Stimulated activated CD8-positive, alpha-beta memory T cell treated with anti-CD3 and anti-CD28 coated beads, Interleukin-7, amount 100 ng/mL, for 48 hours (primary cell): ENCODE measurements at regions not wholly inside any gene's neighbourhood (a gene's known extent, or its start where the extent isn't known, plus 50 kb on each side); places are given as distances from the start of the nearest gene placed in this dataset.
"Not testable (repeated sequence)": the region's sequence is repeated elsewhere in the genome, so short reads cannot be mapped to it uniquely, and the experiment has no call there.

Source experiments
- DNase-seq, 2 donors: peaks; one replicate each; pipeline ENCODE4 v3.0.0-alpha.2; 2020; ENCODE audit warnings: low read depth in 1 of 2; ENCODE audit errors: extremely low read depth in 1 of 2

GRCh38 chr10:109306698-109307097 is 616.6 kb downstream of the XPNPEP1 start:
- DNase-seq, result no peak

DNA sequence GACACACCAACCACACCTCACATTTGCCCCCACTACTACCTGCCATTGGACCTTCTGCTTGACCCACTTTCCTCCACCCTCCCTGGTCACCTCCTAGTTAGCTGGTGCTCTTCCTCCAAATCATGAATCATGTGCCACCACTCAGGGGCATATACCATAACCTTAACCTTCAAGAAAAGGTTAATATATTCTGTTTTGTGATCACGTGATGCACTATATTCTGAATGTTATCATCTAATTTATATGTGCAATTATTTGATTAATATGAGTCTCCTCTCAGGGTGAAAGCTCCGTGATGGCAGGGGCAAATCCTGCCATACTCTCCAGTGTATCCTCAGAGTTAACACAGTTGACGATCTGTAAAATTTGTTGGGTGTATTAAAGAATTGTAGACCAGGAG is 635.5 kb downstream of the XPNPEP1 start:
- no peak for DNase-seq

- no peak for DNase-seq
Measured at GRCh38 chr10:109282510-109282909, 640.8 kb downstream of the XPNPEP1 start.

DNA sequence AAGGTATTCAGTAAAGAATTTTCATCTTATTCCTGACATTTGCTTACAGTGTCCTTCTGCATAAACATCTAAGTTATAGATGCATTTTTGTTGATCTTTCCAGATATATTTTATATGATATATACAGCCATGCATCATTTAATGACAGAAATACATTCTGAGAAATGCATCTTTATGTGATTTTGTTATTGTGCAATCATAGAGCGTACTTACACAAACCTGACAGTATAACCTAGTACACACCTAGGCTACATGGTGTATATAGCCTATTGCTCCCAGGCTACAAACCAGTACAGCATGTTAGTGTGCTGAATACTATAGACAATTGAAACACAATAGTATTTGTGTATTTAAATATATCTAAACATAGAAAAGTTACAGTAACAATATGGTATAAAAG is 642.0 kb downstream of the XPNPEP1 start:
- DNase-seq, result no peak

- no peak for DNase-seq
Measured at GRCh38 chr10:109280837-109281236, 642.5 kb downstream of the XPNPEP1 start.

- no peak for DNase-seq
Measured at GRCh38 chr10:109277456-109277855, 645.9 kb downstream of the XPNPEP1 start.

DNA sequence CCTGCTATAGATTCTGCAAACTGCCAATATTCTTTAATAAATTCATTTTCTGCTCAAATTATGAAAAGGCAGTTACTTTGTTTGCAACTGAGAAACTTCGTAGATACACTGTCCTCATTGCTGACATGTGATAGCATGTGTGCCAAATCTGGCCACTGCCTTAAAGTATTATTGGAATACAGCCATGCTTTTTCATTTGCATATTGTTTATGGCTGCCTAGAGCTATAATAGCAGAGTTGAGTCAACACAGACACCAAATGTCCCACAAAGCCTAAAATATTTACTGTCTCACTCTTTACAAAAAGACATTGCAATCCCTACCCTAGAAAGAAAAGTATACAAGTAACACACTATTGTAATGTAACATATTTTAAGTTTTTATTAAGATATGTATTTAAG is 647.4 kb downstream of the XPNPEP1 start:
- no peak for DNase-seq

DNA sequence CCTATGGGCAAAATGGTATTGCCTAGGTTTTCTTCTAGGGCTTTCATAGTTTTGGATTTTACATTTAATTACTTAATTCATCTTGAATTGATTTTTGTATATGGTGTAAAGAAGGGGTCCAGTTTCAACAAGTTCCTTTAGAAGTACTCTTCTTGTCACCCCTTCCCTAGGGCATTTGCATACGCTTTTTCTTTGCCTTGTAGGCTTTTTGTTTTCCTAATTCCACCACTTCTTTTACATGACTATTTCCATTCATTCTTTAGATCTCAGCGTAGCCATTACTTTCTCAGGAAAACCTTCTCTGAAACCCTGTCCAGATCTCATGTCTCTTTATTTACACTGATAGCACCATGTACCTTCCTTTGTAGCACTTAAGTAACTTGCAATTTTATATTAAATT is 648.6 kb downstream of the XPNPEP1 start:
- DNase-seq, result no peak

DNA sequence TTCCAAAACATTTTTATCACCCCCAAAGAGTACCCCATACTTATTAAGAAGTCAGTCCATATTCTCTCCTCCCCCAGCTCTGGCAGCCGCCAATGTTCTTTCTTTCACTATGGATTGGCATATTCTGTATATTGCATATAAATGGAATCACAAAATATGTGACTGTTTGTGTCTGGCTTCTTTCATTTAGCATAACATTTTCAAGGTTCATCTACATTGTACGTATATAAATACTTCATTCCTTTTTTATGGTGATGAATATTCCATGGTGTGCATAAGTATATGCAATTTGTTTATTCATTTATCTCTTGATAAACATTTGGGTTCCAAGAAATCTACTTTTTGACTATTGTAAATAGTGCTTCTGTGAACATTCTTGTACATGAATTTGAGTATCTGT is 653.1 kb downstream of the XPNPEP1 start:
- no peak for DNase-seq

DNA sequence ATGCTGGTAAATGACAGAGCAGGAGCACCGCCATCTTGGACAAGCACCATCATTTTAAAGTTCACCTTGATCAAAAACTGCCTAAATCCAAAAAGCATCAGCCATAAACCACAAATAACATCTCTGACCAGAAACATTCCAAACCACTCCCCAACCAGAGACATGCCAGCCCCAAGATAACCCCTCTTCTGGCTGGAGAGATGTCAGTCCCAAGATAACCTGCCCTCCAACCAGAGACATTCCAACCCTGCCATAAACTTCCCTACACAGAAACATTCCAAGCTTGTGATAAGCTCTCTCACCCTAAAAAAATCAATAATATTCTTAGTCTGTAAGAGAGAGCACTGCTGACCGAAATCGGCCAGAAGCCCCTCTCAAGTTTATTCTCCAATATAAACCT is 659.3 kb downstream of the XPNPEP1 start:
- DNase-seq, result no peak

- DNase-seq, result no peak
Measured at GRCh38 chr10:109261231-109261630, 662.1 kb downstream of the XPNPEP1 start.

GRCh38 chr10:109259293-109259692 is 664.0 kb downstream of the XPNPEP1 start:
- no peak for DNase-seq

DNA sequence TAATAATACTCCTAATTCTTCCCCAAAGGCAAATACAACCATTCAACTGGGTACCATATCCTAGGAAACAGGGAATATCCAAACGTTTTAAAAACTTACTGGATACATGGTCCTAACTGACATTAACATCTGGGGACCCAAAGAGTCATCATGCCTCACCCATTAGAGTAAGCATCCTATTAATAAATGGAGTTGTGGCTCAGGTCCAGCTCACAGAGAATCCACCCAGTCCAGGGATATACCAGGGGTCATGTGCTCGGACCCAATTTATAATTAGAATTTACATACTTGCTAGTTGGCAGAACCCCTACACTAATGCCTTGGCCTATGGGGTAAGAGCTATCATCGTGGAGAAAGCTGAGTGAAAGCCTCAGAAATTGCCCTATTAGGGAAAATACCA is 670.0 kb downstream of the XPNPEP1 start:
- no peak for DNase-seq

DNA sequence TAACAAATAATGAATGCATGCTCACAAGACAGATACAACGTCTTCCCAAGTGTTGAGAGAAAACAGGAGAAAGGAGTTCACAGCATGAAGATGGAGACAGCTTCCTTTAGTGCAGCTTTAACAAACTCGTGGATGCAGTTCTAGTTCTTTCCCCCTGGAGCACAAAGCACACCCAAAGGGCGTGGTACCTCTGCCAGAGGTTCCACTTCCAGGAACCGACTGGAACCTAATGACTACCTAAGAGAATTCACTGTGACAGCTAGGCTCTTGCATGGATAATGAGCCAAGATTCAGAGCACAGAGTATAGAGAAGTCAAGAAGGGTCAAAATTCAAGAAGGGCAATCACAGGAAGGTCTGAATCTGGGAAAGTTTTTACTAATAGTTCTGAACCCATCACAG is 673.2 kb downstream of the XPNPEP1 start:
- DNase-seq, result no peak

DNA sequence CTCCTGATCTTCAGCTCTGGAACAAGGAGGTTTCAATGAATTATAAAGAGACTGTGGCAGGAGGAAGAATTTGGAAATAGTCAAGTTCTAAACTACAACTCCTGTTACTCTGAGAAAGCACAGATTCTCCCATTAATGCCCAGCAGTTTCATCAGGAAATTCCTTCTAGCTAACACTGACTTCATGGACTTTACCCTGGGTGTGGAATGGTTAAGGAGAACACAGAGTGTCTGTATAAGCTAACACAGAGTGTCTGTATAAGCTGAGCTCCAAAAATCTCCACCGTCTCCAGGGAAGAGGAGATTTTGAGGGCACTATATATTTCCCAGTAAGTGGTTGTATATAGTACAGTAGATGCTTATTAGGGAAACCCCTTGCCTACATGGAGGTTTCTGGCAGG is 675.5 kb downstream of the XPNPEP1 start:
- DNase-seq, result no peak

DNA sequence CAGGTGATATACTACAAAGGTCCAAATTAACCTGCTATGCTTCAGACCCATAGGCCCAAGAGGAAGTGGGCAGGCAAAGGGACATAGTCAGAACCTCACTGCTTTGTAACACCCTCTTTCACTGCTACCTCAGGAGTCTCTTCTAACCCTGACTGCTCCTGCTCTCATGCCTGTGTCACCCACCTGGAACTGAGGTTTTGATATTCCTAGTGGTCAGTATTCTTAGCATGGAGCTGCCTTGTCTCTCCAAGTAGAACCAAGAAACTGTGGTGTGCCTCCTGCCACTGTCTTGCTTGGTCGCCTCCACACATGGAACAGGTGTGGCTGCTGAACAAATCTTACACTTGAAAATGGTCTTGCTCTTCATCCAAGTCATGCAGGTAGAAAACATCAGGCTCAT is 677.5 kb downstream of the XPNPEP1 start:
- no peak for DNase-seq

DNA sequence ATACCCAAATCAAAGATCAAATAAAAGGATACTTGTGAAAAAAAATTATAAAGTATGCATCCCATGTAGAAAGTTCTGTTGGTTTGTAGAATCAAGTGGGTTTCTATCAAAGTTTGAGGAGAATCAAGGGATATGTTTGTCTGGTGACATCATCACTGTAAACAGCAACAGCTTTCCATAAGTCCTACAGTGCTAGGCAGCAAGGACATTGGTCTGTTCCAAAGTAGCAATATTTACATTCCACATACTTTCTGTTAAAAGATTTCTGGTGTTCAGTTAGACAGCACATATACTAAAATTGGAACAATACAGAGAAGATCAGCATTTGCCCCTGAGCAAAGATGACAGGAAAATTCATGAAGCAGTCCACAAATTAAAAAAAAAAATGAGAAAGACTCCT is 683.9 kb downstream of the XPNPEP1 start:
- no peak for DNase-seq

DNA sequence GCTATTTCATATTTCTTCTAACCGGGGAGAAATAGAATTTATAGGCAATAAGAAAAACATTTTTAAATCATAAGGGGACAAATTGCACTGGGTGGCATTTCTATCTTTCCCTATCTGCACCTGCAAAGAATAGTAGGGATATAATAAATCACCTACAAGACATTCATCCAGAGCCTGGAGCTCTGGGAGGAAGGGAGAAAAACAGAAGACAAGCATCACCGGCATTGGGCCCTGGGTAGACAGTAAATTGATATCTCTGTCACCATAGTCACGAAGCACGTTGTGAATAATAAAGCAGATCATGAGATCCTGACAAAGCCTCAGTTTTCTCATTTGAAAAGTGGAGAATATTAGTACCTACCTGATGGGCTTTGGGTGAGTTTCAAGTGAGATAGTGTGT is 685.6 kb downstream of the XPNPEP1 start:
- DNase-seq, result no peak

DNA sequence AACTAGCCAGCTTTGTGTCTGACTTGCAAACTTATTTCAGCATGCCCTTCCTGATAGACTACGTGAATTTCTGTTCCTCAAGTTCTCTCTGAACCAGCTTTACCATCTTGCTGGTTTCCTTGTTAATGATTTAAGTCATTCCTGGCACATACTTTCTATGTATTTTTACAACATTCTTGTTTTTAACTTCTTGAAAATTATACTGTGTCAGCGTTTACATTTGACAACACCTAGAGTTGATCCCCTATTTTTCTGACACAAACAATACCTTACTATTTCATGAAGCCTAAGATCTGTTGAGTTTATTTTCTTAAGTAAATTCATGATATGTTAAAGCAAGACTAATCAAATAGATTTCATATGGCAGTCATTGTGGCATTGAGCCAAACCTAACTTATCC is 686.3 kb downstream of the XPNPEP1 start:
- no peak for DNase-seq

GRCh38 chr10:109223533-109223932 is 699.8 kb downstream of the XPNPEP1 start:
- not testable (repeated sequence) for DNase-seq

- no peak for DNase-seq
Measured at GRCh38 chr10:109219935-109220605, 703.2 kb downstream of the XPNPEP1 start.

- DNase-seq, result no peak
Measured at GRCh38 chr10:109218207-109218606, 705.1 kb downstream of the XPNPEP1 start.

GRCh38 chr10:109215291-109216075 is 707.8 kb downstream of the XPNPEP1 start:
- DNase-seq, result no peak
